Activated CD8-positive, alpha-beta T cell treated with anti-CD3 and anti-CD28 coated beads, Interleukin-2, amount 10 ng/mL, durations not matched to agents 7 days and 5 days (primary cell): ENCODE measurements at regions not wholly inside any gene's neighbourhood (a gene's known extent, or its start where the extent isn't known, plus 50 kb on each side); places are given as distances from the start of the nearest gene placed in this dataset.

ENCODE experiments used
- ATAC-seq: fragments of 150-1000 bp; cut with Tn5 transposase; one replicate; pipeline ENCODE4 v1.10.0; 2021; ENCODE audit warnings: moderate library complexity
- CTCF ChIA-PET: fragments of 350-600 bp; sonication (Branson Sonifier 250); formaldehyde crosslinking; loops from one replicate; lab custom pipeline; 2021; ENCODE audit warnings: antibody characterized with exemption; lab: Charles Lee
- POLR2A ChIA-PET: fragments of 350-600 bp; sonication (Branson Sonifier 250); formaldehyde crosslinking; loops from one replicate; lab custom pipeline; 2021; ENCODE audit warnings: antibody characterized with exemption; lab: Charles Lee
- DNase-seq: peaks from one replicate; pipeline ENCODE4 v3.0.0-alpha.2; 2020
- H3K27ac Mint-ChIP-seq: one replicate; pipeline ENCODE4 v1.8.0; 2021; ENCODE audit warnings: mild to moderate bottlenecking, mixed read lengths
- H3K27me3 Mint-ChIP-seq: one replicate; pipeline ENCODE4 v1.8.0; 2021; ENCODE audit warnings: low read depth, mixed read lengths
- H3K36me3 Mint-ChIP-seq: one replicate; pipeline ENCODE4 v1.8.0; 2021; ENCODE audit warnings: low read depth, mixed read lengths
- H3K4me1 Mint-ChIP-seq: one replicate; pipeline ENCODE4 v1.8.0; 2021; ENCODE audit warnings: low read depth, mixed read lengths
- H3K4me3 Mint-ChIP-seq: one replicate; pipeline ENCODE4 v1.8.0; 2021; ENCODE audit warnings: mild to moderate bottlenecking, mixed read lengths
- H3K9me3 Mint-ChIP-seq: one replicate; pipeline ENCODE4 v1.8.0; 2022; ENCODE audit warnings: mixed read lengths; ENCODE audit not compliant: insufficient read depth

DNA sequence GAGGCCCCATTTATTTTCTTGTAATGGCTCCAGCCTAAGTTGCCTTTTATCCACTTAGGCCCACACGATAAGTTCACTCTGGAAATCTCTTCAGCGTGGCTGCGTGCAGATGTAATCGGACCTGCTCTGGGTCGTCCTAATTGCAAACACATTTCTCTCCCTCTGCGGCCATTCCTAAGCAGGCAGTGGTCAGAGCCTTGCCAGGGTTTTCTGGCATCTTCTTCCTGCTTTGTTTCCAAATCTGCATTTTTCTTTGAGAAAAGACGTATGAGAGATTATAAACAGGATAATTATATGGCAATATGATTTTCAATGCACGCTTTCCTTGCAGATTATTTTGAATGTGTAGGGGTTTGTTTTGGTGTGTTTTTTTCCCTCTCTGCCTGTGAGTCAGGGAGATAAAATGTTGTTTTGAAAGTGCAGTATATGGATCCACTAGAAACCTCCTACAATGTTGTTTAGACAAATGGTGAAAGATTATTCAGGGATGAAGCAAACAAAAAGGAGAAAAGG lies 239.4 kb upstream of the TANK start:
- Mint-ChIP-seq H3K4me1 (no peaks in the 10 kb centered on the region), H3K27me3 (peaks cover 8% of the 10 kb centered on the region), H3K36me3 (no peaks in the 10 kb centered on the region), H3K27ac (no peak overlapping the region), H3K9me3 (no peaks in the 10 kb centered on the region), H3K4me3 (no peak overlapping the region)
- no peak for DNase-seq
- CTCF ChIA-PET, result no interaction called here
- POLR2A ChIA-PET, result no interaction called here
- ATAC-seq, result no peak

DNA sequence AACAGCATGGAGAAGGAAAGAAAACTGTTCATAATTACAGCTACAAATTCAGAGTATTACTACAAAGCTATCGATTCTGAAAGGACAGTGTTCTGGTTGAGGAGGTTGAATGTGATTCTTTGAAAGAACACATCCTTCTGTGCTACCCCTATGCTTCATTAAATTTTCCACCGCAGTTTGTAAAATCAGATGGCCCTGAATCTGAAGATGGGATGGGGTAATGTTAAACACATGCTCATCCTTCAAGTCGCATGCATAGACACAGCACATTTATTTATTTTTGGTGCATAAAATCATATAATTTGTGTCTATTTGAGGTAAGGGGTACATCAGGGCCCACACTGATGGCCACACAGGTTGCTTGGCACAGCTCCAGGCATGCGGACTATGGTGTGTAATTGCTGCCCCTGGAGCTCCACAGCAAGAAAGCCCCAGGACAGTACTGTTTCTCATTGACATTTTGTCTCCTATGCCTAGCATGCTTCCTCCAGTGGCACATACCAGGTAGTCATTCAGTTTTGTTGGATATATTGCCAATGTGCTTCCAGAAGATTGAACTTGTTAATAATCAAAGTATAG lies 238.8 kb upstream of the TANK start:
- CTCF ChIA-PET, result no interaction called here
- no peak for ATAC-seq
- POLR2A ChIA-PET, result no interaction called here
- DNase-seq, result no peak
- H3K4me3 Mint-ChIP-seq, result no peak overlapping the region
- no peak overlapping the region for H3K27ac Mint-ChIP-seq
- no peaks in the 10 kb centered on the region for H3K9me3 Mint-ChIP-seq
- H3K4me1 Mint-ChIP-seq, result no peaks in the 10 kb centered on the region
- peaks cover 8% of the 10 kb centered on the region for H3K27me3 Mint-ChIP-seq
- no peaks in the 10 kb centered on the region for H3K36me3 Mint-ChIP-seq

GRCh38 chr2:160924936-160925353 lies 235.3 kb upstream of the TANK start:
- H3K9me3 Mint-ChIP-seq, result no peaks in the 10 kb centered on the region
- ChIA-PET POLR2A (interaction anchor here (0.5 to 0.6 kb wide), 2 partner anchors 601 to 815 kb away, joined by 3 read pairs; no protein-coding TSS in a partner anchor), CTCF (no interaction called here)
- DNase-seq (no peak), ATAC-seq (no peak)
- H3K4me3 Mint-ChIP-seq, result no peak overlapping the region
- no peak overlapping the region for H3K27ac Mint-ChIP-seq
- peaks cover 9% of the 10 kb centered on the region for H3K4me1 Mint-ChIP-seq
- no peaks in the 10 kb centered on the region for H3K36me3 Mint-ChIP-seq
- H3K27me3 Mint-ChIP-seq, result peaks cover 4% of the 10 kb centered on the region

DNA sequence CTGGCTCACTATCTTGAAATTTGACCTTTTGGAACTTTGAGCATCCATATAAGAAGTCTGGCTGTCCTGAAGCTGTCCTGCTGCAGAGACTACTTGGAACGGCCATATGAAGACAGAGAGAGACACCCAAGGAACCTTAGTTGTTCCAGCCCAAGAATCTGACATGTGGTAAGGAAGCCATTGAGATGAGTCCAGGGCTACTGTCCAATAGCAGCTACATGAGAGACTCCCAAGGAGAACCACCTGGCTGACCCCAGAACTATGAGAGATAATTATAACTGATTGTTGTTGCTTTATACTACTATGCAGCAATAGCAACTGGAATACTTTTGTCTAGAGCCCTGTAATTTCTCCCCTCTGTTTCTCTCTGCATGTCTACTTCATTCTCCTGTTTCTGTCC lies 234.3 kb upstream of the TANK start:
- H3K4me1 Mint-ChIP-seq, result peaks cover 9% of the 10 kb centered on the region
- ATAC-seq (no peak), DNase-seq (no peak)
- ChIA-PET POLR2A (no interaction called here), CTCF (no interaction called here)
- H3K27me3 Mint-ChIP-seq, result peaks cover 3% of the 10 kb centered on the region
- H3K4me3 Mint-ChIP-seq, result no peak overlapping the region
- no peaks in the 10 kb centered on the region for H3K9me3 Mint-ChIP-seq
- H3K36me3 Mint-ChIP-seq, result no peaks in the 10 kb centered on the region
- H3K27ac Mint-ChIP-seq, result no peak overlapping the region

DNA sequence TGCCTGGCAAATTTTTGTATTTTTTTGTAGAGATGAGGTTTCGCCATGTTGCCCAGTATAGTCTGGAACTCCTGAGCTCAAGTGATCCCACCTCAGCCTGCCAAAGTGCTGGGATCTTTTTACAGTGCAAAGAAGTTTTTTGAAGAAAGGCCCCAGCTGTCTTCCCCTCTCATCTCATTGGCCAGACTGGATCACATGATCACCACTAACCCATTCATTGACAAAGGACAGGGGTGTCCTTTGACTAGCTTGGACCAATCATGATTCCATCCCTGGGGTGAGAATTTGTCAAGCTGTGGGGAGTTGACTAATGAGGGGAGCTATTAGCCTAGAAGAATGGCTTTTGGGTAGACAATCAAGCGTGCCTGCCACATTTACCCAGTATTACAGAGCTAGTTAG lies 232.9 kb upstream of the TANK start:
- H3K27ac Mint-ChIP-seq, result no peak overlapping the region
- no peaks in the 10 kb centered on the region for H3K27me3 Mint-ChIP-seq
- POLR2A ChIA-PET, result interaction anchor here (0.6 to 1.1 kb wide), 2 partner anchors 16 to 62 kb away, joined by 3 to 4 read pairs; no protein-coding TSS in a partner anchor
- ATAC-seq (no peak), DNase-seq (no peak)
- CTCF ChIA-PET, result interaction anchor here (0.9 to 1.3 kb wide), 2 partner anchors 9 to 36 kb away, joined by 3 to 6 read pairs; no protein-coding TSS in a partner anchor
- peaks cover 9% of the 10 kb centered on the region for H3K4me1 Mint-ChIP-seq
- no peak overlapping the region for H3K4me3 Mint-ChIP-seq
- no peaks in the 10 kb centered on the region for H3K36me3 Mint-ChIP-seq
- H3K9me3 Mint-ChIP-seq, result no peaks in the 10 kb centered on the region

DNA sequence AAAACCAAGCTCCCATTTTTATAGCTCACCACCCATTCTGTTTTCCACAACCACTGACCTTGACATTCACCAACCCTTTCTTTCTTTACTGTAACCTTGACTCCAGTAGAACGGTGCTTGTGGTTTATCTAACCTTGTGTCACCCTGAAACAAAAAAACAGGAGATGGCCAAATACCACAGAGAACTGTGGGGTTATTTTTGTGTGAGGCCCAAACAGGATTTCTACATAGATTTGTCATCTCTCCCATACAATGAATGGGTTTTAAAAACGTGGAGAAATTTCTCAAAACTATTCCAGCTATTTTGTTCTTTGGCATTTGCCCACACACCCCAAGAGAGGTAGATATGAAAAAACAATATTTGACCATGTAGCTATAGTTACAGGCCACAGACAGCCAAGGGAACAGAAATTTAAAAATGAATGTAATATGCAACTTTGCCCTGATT lies 231.3 kb upstream of the TANK start:
- Mint-ChIP-seq H3K36me3 (no peaks in the 10 kb centered on the region), H3K9me3 (no peaks in the 10 kb centered on the region), H3K4me1 (peaks cover 9% of the 10 kb centered on the region), H3K27me3 (no peaks in the 10 kb centered on the region), H3K27ac (no peak overlapping the region), H3K4me3 (no peak overlapping the region)
- ChIA-PET POLR2A (no interaction called here), CTCF (interaction anchor here (1.3 kb wide), 1 partner anchor 34 kb away, joined by 3 read pairs; no protein-coding TSS in a partner anchor)
- DNase-seq (no peak), ATAC-seq (no peak)

DNA sequence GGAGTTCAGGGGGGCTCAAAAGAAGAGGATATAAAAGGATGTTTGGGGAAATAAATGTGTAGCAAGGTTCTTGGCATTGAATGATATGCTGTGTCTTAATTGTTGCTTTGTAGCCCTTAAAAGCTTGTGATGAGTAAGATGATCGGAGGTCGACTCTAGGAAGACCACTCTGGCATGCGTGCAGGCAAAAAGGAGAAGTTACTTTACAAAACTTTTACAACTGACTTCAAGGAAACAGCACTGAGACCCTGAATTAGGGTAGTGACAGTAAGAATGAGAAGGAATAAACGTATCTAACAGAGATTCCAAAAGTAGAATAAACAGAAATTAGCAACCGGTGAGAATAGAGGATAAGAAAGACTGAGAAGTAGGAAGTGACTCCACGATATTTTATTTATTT lies 228.7 kb upstream of the TANK start:
- Mint-ChIP-seq H3K4me1 (peaks cover 9% of the 10 kb centered on the region), H3K9me3 (no peaks in the 10 kb centered on the region), H3K27ac (no peak overlapping the region), H3K4me3 (no peak overlapping the region), H3K36me3 (no peaks in the 10 kb centered on the region), H3K27me3 (no peaks in the 10 kb centered on the region)
- ChIA-PET CTCF (no interaction called here), POLR2A (no interaction called here)
- ATAC-seq, result no peak
- DNase-seq, result no peak

GRCh38 chr2:160932960-160933359 lies 227.3 kb upstream of the TANK start:
- no peak for DNase-seq
- ChIA-PET POLR2A (interaction anchor here (0.7 kb wide), 1 partner anchor 695 kb away, joined by 3 read pairs; no protein-coding TSS in a partner anchor), CTCF (interaction anchor here (0.7 to 0.9 kb wide), 2 partner anchors 9 to 131 kb away, joined by 3 read pairs; no protein-coding TSS in a partner anchor)
- H3K27ac Mint-ChIP-seq, result no peak overlapping the region
- no peaks in the 10 kb centered on the region for H3K27me3 Mint-ChIP-seq
- ATAC-seq, result no peak
- H3K36me3 Mint-ChIP-seq, result no peaks in the 10 kb centered on the region
- H3K4me3 Mint-ChIP-seq, result no peak overlapping the region
- no peaks in the 10 kb centered on the region for H3K9me3 Mint-ChIP-seq
- H3K4me1 Mint-ChIP-seq, result peaks cover 9% of the 10 kb centered on the region

- H3K27me3 Mint-ChIP-seq, result no peaks in the 10 kb centered on the region
- no peak overlapping the region for H3K4me3 Mint-ChIP-seq
- H3K9me3 Mint-ChIP-seq, result no peaks in the 10 kb centered on the region
- H3K4me1 Mint-ChIP-seq, result peaks cover under 1% of the 10 kb centered on the region
- H3K27ac Mint-ChIP-seq, result no peak overlapping the region
- H3K36me3 Mint-ChIP-seq, result no peaks in the 10 kb centered on the region
- ATAC-seq, result no peak
- DNase-seq, result no peak
- CTCF ChIA-PET, result no interaction called here
- POLR2A ChIA-PET, result no interaction called here
Observed at GRCh38 chr2:160934263-160934662, 226.0 kb upstream of the TANK start.

DNA sequence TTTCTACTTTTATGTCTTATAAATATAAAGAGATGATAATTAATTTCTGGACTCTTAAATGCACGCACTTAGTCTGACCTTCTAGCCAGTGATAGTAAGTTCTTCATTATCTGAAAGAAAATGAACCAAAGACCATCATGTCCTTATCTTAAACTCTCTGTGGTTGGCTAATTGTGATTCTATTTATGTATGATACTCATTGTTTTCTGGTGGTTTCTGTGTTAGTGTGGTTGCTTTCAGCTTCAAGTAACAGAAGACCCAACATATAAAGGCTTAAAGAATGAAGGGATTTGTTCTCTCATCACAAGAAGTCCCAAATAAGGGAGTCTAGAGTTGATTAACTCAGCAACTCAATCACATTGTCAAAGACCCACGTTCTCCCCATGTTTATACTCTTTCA lies 225.2 kb upstream of the TANK start:
- Mint-ChIP-seq H3K4me3 (no peak overlapping the region), H3K27ac (no peak overlapping the region), H3K4me1 (no peaks in the 10 kb centered on the region), H3K27me3 (no peaks in the 10 kb centered on the region), H3K9me3 (no peaks in the 10 kb centered on the region), H3K36me3 (no peaks in the 10 kb centered on the region)
- DNase-seq (no peak), ATAC-seq (no peak)
- ChIA-PET POLR2A (no interaction called here), CTCF (no interaction called here)

GRCh38 chr2:160936044-160936806 lies 224.0 kb upstream of the TANK start:
- H3K27me3 Mint-ChIP-seq, result no peaks in the 10 kb centered on the region
- ChIA-PET POLR2A (no interaction called here), CTCF (no interaction called here)
- H3K36me3 Mint-ChIP-seq, result no peaks in the 10 kb centered on the region
- H3K4me3 Mint-ChIP-seq, result no peak overlapping the region
- no peaks in the 10 kb centered on the region for H3K9me3 Mint-ChIP-seq
- H3K27ac Mint-ChIP-seq, result no peak overlapping the region
- DNase-seq (no peak), ATAC-seq (no peak)
- H3K4me1 Mint-ChIP-seq, result no peaks in the 10 kb centered on the region

DNA sequence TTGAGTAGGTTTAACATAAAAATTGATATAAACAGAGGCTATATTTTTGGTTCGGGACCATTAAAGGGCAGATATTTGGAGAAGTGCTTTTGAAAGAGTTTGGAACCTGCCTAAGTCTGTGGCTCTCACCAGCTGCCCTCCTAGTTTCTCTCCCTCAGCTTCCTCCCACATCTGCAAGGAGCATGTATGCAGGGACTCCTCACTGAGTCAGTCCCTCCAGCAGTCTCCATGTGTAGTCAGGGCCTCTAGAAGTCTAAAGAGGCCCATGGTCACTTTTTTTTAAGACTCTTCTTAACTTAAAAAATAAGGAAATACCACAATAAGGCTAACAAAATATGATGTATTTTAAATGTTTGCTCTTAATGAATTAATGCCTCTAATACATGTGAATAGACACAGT lies 220.0 kb upstream of the TANK start:
- Mint-ChIP-seq H3K4me3 (no peak overlapping the region), H3K36me3 (no peaks in the 10 kb centered on the region), H3K4me1 (no peaks in the 10 kb centered on the region), H3K27ac (no peak overlapping the region), H3K27me3 (no peaks in the 10 kb centered on the region), H3K9me3 (no peaks in the 10 kb centered on the region)
- POLR2A ChIA-PET, result no interaction called here
- CTCF ChIA-PET, result no interaction called here
- no peak for ATAC-seq
- DNase-seq, result no peak
